Gastroesophageal sphincter (tissue), 4 donors: ENCODE measurements at regions not wholly inside any gene's neighbourhood (a gene's known extent, or its start where the extent isn't known, plus 50 kb on each side); places are given as distances from the start of the nearest gene placed in this dataset.

Source experiments
- ATAC-seq: fragments of 150-250 bp; one replicate; pipeline ENCODE4 v1.9.1; 2016; ENCODE audit warnings: mild to moderate bottlenecking, moderate library complexity
- H3K27ac ChIP-seq, 4 donors: fragments of 200-600 bp; sonication (generic) in 3 of 4; 1 replicate in 3 of 4; 2 replicates in 1 of 4; pipeline ENCODE4 v1.5.1; 2016 to 2019
- H3K27me3 ChIP-seq: fragments of 200-600 bp; sonication (generic); one replicate; pipeline ENCODE4 v1.5.1; 2019
- H3K36me3 ChIP-seq, 2 donors: fragments of 200-600 bp; sonication (generic); one replicate each; pipeline ENCODE4 v1.5.1; 2019; ENCODE audit warnings: control low read depth in 1 of 2
- H3K4me1 ChIP-seq, 3 donors: fragments of 200-600 bp; sonication (generic); 1 replicate in 2 of 3; 2 replicates in 1 of 3; pipeline ENCODE4 v1.5.1; 2016 to 2019; ENCODE audit warnings: control low read depth in 2 of 3
- H3K4me3 ChIP-seq, 2 donors: fragments of 200-600 bp; sonication (generic); one replicate each; pipeline ENCODE4 v1.5.1; 2019; ENCODE audit warnings: mild to moderate bottlenecking in 1 of 2, moderate library complexity in 1 of 2
- H3K9me3 ChIP-seq, 3 donors: fragments of 200-600 bp; sonication (generic); one replicate each; pipeline ENCODE4 v1.5.1; 2017 to 2019; ENCODE audit warnings: control low read depth in 2 of 3
- EP300 ChIP-seq: sonication (generic); formaldehyde crosslinking; IDR thresholded peaks from one replicate; pipeline ENCODE4 v1.6.1; 2017; ENCODE audit warnings: antibody characterized with exemption, mild to moderate bottlenecking
- POLR2A ChIP-seq, 2 donors: fragments of 450-650 bp; IDR thresholded peaks; one replicate each; pipeline ENCODE4 v1.6.1; 2017; ENCODE audit warnings: antibody characterized with exemption in 2 of 2, mild to moderate bottlenecking in 2 of 2, moderate library complexity in 1 of 2
- POLR2AphosphoS5 ChIP-seq: sonication (generic); formaldehyde crosslinking; IDR thresholded peaks from one replicate; pipeline ENCODE4 v1.6.1; 2017; ENCODE audit warnings: antibody characterized with exemption
- WGBS, 2 donors: methylation state at CpG; one replicate each; pipeline ENCODE4 v1.1.5; 2018; ENCODE audit warnings: low coverage in 1 of 2; 5-methylcytosine and 5-hydroxymethylcytosine counted together
- TF ChIP-seq, protein P1 (sequence below), 4 experiments: fragments of 200-600 bp in 2 of 4; fragments of 450-650 bp in 2 of 4; sonication (generic) in 1 of 4; IDR thresholded peaks; one replicate each; pipeline ENCODE4 v1.5.1; 2017 to 2019; ENCODE audit warnings: antibody characterized with exemption in 4 of 4, mild to moderate bottlenecking in 2 of 4, moderate library complexity in 2 of 4

DNA sequence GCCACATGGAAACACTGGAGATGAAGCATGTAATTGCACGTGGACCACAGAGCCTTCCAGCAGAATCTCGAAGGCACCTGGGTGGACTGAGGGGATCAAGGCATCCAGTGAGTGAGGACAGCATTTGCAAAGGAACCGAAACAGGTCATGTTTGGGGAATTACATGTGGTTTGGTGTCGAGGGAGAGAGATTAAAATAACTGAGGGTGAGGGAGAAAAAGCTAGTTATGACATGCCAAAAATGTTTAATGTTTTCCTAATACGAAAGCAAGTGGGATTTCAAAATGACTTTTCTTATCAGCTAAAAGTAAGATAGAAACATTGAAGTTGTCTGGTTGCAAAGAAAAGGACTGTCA lies 157.1 kb downstream of the BLID start:
- WGBS, 2 donors, result 40 to 57% methylated on average over 4 to 5 of the region's 5 CpGs
- ATAC-seq, result no peak
- Histone ChIP-seq H3K27ac (no peak overlapping the region), H3K36me3 (no peaks in the 10 kb centered on the region), H3K4me1 (peaks cover 0 to 3% (median 0%) of the 10 kb centered on the region in 3 donors), H3K9me3 (no peaks in the 10 kb centered on the region), H3K4me3 (no peak overlapping the region), H3K27me3 (no peaks in the 10 kb centered on the region)
- no peak for TF ChIP-seq POLR2A (IDR thresholded peaks at IDR 0.05)
- TF ChIP-seq EP300, result no peak
- TF ChIP-seq POLR2AphosphoS5, result no peak
- TF ChIP-seq, protein P1, sequence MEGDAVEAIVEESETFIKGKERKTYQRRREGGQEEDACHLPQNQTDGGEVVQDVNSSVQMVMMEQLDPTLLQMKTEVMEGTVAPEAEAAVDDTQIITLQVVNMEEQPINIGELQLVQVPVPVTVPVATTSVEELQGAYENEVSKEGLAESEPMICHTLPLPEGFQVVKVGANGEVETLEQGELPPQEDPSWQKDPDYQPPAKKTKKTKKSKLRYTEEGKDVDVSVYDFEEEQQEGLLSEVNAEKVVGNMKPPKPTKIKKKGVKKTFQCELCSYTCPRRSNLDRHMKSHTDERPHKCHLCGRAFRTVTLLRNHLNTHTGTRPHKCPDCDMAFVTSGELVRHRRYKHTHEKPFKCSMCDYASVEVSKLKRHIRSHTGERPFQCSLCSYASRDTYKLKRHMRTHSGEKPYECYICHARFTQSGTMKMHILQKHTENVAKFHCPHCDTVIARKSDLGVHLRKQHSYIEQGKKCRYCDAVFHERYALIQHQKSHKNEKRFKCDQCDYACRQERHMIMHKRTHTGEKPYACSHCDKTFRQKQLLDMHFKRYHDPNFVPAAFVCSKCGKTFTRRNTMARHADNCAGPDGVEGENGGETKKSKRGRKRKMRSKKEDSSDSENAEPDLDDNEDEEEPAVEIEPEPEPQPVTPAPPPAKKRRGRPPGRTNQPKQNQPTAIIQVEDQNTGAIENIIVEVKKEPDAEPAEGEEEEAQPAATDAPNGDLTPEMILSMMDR (IDR thresholded peaks at IDR 0.05), result no peak

DNA sequence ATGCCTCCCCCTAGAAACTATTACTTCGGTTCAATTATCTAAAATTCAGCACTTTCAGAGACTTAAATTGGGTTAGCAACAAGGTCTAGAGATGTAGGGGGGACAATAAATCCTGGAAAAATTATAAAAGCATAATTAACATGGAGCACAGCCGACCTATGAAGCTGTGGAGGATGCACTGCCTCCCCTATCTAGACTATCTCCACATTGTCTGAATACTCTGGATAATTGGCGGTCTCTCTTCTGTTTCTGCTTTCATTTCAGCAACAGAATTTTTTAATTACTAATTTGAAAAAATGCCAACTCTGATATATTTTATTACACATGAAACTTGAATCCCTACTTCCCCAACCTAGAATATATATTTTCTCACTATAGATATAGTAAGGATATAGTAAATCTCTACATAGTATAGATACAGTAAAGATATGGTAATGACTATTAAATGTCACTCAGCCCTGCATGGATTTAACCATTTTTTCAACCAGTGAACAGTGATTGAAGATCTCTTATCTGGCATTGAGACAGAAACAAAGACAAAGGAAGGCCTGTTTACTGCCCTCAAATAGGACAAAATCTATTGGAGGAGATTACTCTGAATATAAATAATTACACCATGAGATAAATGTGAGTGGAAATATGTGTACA lies 157.6 kb downstream of the BLID start:
- no peak for ATAC-seq
- Histone ChIP-seq H3K4me3 (no peak overlapping the region), H3K27me3 (no peaks in the 10 kb centered on the region), H3K4me1 (peaks cover 0 to 3% (median 0%) of the 10 kb centered on the region in 3 donors), H3K36me3 (no peaks in the 10 kb centered on the region), H3K27ac (no peak overlapping the region), H3K9me3 (no peaks in the 10 kb centered on the region)
- TF ChIP-seq POLR2A (IDR thresholded peaks at IDR 0.05), result no peak
- TF ChIP-seq, protein P1 (IDR thresholded peaks at IDR 0.05), result no peak
- TF ChIP-seq EP300, result no peak
- TF ChIP-seq POLR2AphosphoS5, result no peak
- 88 to 100% methylated on average over 3 of the region's 3 CpGs for WGBS, 2 donors

DNA sequence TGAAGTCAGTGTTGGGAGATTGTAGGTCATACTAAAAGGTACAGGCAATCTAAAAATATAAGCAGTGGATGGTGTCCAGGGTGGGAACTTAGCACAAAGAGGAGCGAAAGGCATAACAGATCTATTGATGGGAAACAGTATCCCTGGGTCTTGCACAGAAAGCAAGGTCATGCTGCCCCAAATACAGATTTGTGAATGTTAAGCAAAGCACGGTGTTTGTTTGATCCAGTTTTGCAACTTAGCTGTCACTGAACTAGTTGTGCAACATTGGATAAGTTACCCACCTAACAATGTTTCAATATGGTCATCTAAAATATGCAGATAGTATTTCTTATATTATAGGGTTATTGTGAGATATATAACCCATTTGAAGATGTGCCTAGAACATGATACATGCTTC lies 162.9 kb downstream of the BLID start:
- no peak for TF ChIP-seq POLR2AphosphoS5
- TF ChIP-seq, protein P1 (IDR thresholded peaks at IDR 0.05), result no peak
- no peak for TF ChIP-seq EP300
- TF ChIP-seq POLR2A (IDR thresholded peaks at IDR 0.05), result no peak
- H3K9me3 ChIP-seq, result no peaks in the 10 kb centered on the region
- H3K27me3 ChIP-seq, result no peaks in the 10 kb centered on the region
- no peak overlapping the region for H3K4me3 ChIP-seq
- 89 to 92% methylated on average over 1 to 2 of the region's 2 CpGs for WGBS, 2 donors
- H3K4me1 ChIP-seq, result no peaks in the 10 kb centered on the region
- no peaks in the 10 kb centered on the region for H3K36me3 ChIP-seq
- H3K27ac ChIP-seq, result no peak overlapping the region
- no peak for ATAC-seq

DNA sequence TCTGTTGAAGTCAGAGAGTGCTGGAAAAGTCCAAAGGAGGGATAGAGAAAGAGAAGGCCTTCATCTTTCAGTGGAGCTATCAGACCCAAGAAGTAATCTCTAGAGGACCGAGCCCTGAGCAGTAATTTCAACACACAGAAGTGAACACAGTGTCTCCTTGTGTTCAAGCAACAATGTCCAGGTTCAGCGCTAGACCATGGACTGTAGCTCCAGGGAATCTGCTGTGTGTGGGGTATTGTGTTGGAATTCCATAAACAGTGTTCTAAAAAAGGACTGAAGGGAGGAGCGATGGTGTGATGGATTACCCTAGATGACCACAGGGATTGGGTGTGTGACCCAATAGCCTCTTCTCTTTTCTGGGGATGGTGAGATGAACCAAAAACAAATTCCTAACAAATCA lies 165.9 kb downstream of the BLID start:
- 90 to 94% methylated on average over 2 to 3 of the region's 3 CpGs for WGBS, 2 donors
- H3K36me3 ChIP-seq, result no peaks in the 10 kb centered on the region
- no peaks in the 10 kb centered on the region for H3K9me3 ChIP-seq
- no peaks in the 10 kb centered on the region for H3K4me1 ChIP-seq
- TF ChIP-seq EP300, result no peak
- no peak for TF ChIP-seq POLR2A (IDR thresholded peaks at IDR 0.05)
- no peak for TF ChIP-seq POLR2AphosphoS5
- TF ChIP-seq, protein P1 (IDR thresholded peaks at IDR 0.05), result no peak
- H3K4me3 ChIP-seq, result no peak overlapping the region
- H3K27me3 ChIP-seq, result no peaks in the 10 kb centered on the region
- ATAC-seq, result no peak
- no peak overlapping the region for H3K27ac ChIP-seq

DNA sequence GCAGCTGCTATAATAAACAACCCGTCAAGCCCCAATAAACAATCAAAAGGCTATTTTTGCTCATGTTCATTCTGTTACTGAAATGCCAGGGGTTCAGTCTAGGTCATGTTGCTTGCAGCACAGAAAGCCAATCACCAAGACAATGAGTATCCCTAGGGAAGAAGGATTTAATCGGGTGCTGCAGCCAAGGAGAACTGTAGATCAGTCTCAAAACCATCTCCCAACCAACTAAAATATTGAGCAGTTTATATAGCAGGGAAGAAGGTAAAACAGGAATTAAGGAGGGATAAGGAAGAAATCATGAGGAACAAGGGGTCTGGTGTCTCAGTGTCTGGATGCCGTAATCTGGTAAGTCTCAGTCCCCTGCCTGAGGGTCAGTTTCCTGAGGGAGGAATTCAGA lies 169.5 kb downstream of the BLID start:
- Histone ChIP-seq H3K36me3 (no peaks in the 10 kb centered on the region), H3K27ac (no peak overlapping the region), H3K4me1 (no peaks in the 10 kb centered on the region), H3K27me3 (no peaks in the 10 kb centered on the region), H3K4me3 (no peak overlapping the region), H3K9me3 (no peaks in the 10 kb centered on the region)
- TF ChIP-seq, protein P1 (IDR thresholded peaks at IDR 0.05), result no peak
- TF ChIP-seq POLR2AphosphoS5, result no peak
- TF ChIP-seq EP300, result no peak
- no peak for TF ChIP-seq POLR2A (IDR thresholded peaks at IDR 0.05)
- ATAC-seq, result no peak
- WGBS, 2 donors, result 79 to 94% methylated on average over 2 to 3 of the region's 3 CpGs
